LHCN-M2 (cell line): ENCODE measurements at regions not wholly inside any gene's neighbourhood (a gene's known extent, or its start where the extent isn't known, plus 50 kb on each side); places are given as distances from the start of the nearest gene placed in this dataset.
"Not testable (repeated sequence)": the region's sequence is repeated elsewhere in the genome, so short reads cannot be mapped to it uniquely, and the experiment has no call there.

Experiments used
- DNase-seq: peaks from one replicate; pipeline ENCODE4 v3.0.0-alpha.2; 2012; ENCODE audit warnings: low read depth

- DNase-seq: not testable (repeated sequence)
Measured at GRCh38 chr5:36475942-36476341, 130.5 kb upstream of the SLC1A3 start.

- DNase-seq: peak; percentile 8
Measured at GRCh38 chr5:36478646-36479317, 127.6 kb upstream of the SLC1A3 start.

- DNase-seq: no peak
Measured at GRCh38 chr5:36481454-36482120, 124.8 kb upstream of the SLC1A3 start.

- DNase-seq: no peak
Measured at GRCh38 chr5:36482812-36483211, 123.6 kb upstream of the SLC1A3 start.

- DNase-seq: no peak
Measured at GRCh38 chr5:36489505-36489904, 116.9 kb upstream of the SLC1A3 start.

GRCh38 chr5:36491856-36492255 lies 114.5 kb upstream of the SLC1A3 start:
- DNase-seq: no peak

- DNase-seq: peak; percentile 43
Measured at GRCh38 chr5:36492984-36493654, 113.3 kb upstream of the SLC1A3 start.

GRCh38 chr5:36494028-36494427 lies 112.4 kb upstream of the SLC1A3 start:
- DNase-seq: no peak

GRCh38 chr5:36494841-36495601 lies 111.4 kb upstream of the SLC1A3 start:
- DNase-seq: no peak

GRCh38 chr5:36495611-36496010 lies 110.8 kb upstream of the SLC1A3 start:
- DNase-seq: no peak

GRCh38 chr5:36496471-36496870 lies 109.9 kb upstream of the SLC1A3 start:
- DNase-seq: no peak

GRCh38 chr5:36502608-36503007 lies 103.8 kb upstream of the SLC1A3 start:
- DNase-seq: peak; percentile 98

- no peak for DNase-seq
Measured at GRCh38 chr5:36505021-36505420, 101.4 kb upstream of the SLC1A3 start.

- DNase-seq: peak; percentile 71
Measured at GRCh38 chr5:36507332-36507952, 99.0 kb upstream of the SLC1A3 start.

GRCh38 chr5:36508331-36508730 lies 98.1 kb upstream of the SLC1A3 start:
- not testable (repeated sequence) for DNase-seq

- DNase-seq: not testable (repeated sequence)
Measured at GRCh38 chr5:36513647-36514046, 92.8 kb upstream of the SLC1A3 start.

- DNase-seq: no peak
Measured at GRCh38 chr5:36519881-36520280, 86.5 kb upstream of the SLC1A3 start.

- no peak for DNase-seq
Measured at GRCh38 chr5:36521219-36521618, 85.2 kb upstream of the SLC1A3 start.

GRCh38 chr5:36521838-36522745 lies 84.3 kb upstream of the SLC1A3 start:
- DNase-seq: no peak

GRCh38 chr5:36522746-36523065 lies 83.7 kb upstream of the SLC1A3 start:
- no peak for DNase-seq

GRCh38 chr5:36523450-36523849 lies 83.0 kb upstream of the SLC1A3 start:
- no peak for DNase-seq
